NCI-H82 (cell line): ENCODE measurements at regions not wholly inside any gene's neighbourhood (a gene's known extent, or its start where the extent isn't known, plus 50 kb on each side); places are given as distances from the start of the nearest gene placed in this dataset.

Experiments used
- DNase-seq: peaks from one replicate; lab custom pipeline; 2025; lab: John Stamatoyannopoulos, UW

DNA sequence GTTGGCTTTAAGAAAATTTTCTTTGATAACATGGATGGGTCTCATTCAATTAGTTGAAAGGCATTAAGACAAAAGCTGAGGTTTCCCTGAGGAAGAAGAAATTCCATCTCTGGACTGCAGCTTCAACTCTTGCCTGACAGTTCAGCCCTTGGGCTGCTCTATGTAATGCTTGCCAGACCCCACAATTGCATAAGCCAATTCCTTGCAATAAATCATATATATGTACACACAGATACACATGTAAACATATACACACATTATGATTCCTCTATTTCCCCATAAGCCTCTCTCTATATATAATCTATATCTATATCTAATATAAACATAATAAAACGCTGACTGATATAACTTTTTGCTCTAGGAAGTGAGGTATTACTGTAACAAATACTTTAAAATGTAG, 301.5 kb upstream of the PRMT6 start:
- no peak for DNase-seq

DNA sequence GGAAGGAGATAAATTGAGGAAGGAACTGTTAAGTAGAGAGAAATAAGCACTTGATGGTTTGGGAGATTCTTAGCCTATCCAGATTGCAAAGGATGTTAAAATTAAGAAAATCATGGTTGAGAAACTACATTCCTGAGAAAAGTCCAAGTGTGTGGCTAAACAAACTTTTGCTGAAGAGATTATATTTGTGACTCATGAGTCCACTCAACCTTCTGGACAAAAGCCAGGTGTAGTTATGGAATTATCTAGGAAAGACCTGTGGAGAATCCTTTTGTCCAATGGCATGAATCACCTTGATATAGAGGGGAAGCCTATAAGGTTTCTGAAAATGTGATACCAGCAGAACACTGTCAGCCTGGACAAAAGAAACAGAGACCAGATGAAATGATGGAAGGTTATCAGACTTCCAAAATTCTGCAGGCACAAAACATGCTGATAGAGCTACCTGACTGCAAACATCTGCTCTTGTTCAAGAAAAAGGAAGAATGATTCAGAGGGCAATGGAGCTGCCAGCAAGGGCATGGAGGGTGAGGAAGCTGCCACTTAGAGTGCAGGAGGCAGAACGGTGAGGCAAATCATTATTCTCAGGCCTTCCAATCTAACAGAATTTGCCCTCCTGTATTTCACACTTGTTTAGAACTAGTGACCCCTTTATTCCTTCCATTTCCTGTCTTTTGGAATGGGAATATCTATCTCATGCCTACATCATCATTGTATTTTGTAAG, 300.6 kb upstream of the PRMT6 start:
- no peak for DNase-seq

DNA sequence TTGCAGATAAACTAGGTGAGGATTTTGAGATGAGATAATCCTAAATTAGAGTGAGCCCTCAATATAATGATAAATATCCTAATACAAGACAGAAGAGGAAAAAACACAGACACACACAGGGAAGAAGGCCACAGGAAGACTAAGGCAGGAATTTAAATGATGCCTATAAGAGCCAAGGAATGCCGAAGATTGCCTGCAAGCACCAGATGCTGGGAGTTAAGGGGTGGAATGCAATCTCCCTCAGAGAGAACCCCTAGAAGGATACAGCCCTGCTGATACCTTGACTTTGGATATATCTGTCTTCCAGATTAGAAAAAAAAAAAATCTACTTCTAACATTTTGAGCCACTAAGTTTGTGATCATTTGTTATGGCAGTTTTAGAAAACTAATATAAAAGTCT, 299.7 kb upstream of the PRMT6 start:
- no peak for DNase-seq

DNA sequence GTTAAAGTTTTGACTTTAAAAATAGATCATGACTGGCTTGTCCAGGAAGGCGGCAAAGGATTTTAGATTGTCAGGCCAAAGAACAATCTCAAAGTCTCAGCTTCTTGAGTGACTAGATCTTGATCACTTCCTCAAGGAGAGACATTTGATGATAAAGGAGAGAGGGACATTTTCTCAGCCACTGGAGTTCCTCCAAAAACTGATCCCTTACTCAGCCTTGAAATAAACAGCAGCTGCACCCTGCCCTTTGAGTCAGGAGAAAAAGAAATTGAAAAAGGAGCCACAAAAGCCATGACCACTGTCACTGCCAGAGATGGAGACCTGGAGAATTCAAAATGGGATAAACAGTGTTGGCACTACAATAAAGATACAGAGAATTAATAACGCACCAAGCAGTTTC, 288.4 kb upstream of the PRMT6 start:
- DNase-seq, result no peak

DNA sequence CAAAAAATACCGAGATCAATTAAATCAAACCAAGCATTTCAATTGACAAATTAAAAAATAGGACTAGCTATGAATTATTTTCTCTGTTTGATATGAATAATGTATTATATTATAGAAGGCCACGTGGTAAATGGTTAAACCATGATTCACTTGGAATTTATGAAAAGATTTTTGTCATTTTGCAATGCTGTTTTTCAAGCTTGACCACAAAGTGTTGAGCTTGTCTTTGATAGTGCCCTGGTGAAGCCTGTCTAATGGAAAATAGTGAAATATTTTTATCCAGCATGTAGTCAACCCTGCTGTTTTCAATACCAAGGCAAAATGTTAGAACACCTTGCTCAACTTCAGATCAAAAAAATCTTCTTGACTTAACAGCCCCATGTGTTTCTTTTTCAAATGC, 288.0 kb upstream of the PRMT6 start:
- DNase-seq, result no peak

DNA sequence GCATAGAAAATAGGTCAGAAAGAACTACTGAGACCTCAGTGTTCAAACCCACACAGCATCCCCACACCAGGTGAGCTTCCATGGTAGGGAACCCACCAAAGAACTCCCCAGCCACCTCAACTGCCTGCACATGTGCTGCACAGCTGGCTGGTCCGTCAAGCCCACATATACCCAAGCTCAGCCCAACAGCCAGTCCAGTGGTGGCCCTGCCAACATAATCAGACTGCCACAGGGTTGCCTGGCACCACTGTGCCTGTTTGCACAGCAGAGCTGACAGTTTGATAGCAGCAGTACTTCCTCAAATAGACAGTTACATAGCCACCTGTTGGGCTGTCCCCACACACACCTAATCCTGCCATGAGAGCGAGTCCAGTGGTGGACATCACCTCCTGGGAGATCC, 283.3 kb upstream of the PRMT6 start:
- DNase-seq, result no peak

DNA sequence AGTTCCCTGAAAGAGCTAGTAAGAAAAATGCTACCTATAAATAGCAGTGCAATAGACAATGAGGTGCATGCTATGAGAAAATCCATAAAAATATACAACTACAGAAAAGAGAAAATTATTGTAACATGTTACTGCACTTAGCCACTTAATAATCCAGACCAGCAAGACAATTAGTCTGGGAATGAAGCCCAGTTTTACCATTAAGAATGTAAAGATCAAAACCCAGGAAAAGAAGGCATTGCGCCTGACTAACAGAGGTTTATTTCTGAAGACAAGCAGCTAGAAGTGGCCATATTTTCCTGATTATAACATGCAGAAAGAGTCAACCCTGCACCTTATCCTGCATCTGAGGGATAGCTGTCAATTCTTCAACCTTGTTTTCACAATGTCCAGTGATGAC, 276.4 kb upstream of the PRMT6 start:
- no peak for DNase-seq

DNA sequence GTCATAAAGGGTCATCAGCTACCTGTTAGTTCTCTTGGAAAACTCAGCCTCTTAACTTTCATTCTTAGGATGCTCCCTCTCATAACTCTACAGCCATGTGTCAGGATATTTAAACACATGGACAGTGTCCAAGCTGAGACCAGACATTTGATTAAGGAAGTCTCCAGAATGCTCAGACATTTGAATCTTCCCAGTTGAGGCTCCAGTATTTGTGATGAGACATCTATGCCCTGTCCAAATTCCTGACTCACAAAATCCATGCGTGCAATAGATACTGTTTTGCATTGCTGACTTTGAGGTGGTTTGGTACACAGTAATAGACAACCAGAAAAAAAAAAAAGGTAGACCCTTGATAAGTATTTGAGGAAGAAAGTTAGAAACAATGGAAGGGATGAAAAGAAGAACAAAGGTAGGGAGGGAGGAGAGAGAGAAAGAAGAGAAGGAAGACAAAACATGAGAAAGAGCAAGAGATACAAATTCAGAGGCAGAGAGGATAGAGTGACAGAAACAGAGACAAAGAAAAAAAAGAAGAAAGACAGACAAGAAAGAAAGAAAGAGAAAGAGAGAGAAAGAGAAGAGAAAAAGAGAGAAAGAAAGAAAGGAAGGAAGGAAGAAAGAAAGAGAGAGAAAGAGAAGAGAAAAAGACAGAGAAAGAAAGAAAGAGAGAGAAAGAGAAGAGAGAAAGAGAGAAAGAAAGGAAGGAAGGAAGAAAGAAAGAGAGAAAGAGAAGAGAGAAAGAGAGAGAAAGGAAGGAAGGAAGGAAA, 275.5 kb upstream of the PRMT6 start:
- no peak for DNase-seq

DNA sequence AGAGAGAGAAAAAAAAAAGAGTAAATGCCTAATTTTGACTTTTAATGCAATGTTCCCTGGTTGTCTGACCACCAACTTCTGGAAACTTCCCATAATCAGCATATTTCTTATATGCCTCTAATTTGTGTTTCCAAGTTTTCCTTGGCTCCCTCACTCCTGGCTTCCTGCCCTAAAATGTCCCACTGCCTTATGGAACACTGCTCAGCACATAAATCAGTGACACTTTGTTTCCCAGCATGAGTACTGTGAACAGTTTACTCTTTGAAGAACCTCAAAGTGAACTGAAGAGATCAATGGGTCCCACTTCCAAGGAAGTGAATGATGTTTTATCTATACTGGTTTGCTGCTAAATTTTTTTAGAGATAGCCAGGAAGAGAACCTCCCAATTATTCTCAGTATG, 271.3 kb upstream of the PRMT6 start:
- no peak for DNase-seq

DNA sequence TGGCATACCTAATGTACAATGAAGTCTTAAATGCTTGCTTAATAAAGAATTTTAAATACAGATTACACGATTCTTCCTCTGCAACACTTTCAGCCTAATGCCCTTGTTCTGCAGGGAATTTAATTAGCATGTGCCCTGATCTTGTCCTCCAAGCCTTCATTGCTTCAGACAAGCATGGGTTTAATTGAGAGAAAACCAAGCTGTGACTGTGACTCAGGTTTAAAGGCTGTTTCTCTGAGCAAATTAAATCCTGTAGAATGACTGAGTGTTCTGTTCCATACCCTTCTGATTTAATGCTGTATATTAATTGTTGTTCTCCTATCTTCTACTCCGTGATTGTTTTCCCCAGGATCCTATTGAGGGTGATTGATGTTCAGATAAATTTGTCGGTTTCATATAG, 269.0 kb upstream of the PRMT6 start:
- DNase-seq, result peak; percentile 68

DNA sequence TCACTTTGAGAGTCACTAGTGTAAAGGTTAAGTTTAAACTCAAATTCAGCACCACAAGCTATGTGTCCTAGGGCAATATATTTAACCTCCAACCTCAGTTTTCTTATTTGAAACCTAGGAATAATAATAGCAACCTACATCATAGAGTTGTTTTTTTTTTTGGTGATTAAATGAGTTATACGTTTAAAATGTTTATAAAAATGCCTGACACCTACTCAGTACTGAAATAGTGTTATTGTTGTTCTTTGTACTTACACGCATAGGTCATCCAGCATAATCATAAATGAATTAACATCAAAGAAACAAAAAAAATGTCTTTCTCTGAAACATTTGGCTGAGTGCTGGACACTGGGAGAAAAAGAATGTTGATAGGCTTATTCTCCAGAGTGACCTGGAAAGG, 266.8 kb upstream of the PRMT6 start:
- DNase-seq, result no peak

DNA sequence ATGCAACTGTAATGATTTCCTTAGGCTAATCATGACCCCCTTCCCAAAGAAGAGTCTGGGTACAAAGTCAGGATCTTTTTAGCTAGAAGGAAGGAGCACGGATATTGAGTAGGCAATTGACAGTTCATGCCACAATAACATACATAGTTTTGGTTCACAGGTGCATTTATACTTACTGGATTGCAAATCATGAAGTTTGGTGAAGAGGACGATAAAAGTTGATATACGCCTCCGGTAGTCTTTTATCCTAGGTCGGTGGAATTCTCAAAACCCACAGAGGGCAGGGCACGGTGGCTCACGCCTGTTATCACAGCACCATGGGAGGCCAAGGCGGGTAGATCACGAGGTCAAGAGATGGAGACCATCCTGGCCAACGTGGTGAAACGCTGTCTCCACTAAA, 265.4 kb upstream of the PRMT6 start:
- no peak for DNase-seq

DNA sequence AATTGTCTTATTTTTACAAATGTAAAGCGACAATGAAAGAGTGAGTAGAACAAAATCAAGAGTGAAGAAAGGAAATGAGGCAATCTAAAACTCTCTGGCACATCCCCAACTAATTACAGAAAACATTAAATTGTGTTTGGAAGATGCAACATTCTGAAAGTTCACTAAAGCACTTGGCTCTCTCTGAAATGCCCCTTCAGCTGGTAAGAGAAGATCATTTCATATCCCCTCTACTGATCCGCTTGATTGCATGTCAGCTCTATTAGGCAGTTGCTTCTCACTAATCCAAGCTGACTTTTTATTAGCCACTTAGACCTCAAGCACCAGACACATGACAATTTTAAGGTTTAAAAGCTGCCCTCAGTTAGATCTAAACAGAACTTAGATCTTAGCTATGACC, 262.8 kb upstream of the PRMT6 start:
- peak; percentile 75 for DNase-seq

DNA sequence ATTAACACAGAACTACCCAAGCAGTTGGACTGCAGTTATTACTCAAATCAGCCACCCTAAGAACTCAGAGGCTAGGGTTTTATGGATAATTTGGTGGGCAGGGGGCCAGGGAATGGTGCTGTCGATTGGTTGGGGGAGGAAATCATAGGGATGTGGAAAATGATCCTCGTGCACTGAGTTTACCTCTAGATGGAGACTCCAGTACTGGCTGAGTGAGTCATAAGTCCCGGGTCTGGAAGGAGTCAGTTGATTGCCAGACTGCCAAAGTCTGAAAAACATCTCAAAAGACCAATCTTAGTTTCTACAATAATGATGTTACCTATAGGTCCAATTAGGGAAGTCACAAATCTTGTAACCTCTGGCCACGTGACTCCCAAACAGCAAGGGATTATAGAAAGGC, 257.5 kb upstream of the PRMT6 start:
- peak; percentile 54 for DNase-seq

DNA sequence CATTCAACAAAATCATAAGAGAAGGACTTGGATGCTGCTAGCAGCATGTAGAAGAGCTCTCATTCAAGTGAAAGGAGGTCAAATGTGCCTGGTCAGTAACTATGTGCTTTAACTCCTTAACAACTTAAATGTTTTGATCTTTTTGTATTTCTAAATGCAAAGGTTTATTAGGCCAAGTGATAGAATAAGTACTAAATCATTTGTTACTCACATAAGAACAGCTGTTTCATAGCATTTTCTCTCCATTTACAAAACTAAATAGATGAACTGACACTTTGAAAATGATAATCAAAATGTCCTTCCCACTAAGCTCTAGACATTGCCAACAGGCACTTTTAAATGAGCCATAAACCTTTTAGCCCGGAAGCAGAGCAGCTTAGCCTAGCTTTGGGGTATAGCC, 254.3 kb upstream of the PRMT6 start:
- DNase-seq, result no peak

DNA sequence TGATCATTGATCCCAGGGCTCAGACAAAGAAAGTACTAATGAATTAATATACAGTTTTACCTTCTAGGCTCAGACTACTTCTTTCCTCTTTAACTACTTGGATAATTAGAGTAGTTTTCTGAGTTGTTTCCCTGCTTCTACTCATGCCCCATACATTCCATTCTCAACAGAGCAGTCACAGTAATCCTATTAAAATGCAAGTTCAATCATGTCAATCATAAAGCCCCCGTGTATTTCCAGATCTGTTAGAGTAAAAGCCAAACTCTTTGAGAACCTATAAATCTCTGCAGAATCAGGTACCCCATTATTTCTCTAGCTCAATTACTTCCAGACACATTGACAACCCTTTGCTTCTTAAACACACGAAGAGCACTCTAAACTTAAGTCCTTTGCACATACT, 242.1 kb upstream of the PRMT6 start:
- DNase-seq, result peak; percentile 35

DNA sequence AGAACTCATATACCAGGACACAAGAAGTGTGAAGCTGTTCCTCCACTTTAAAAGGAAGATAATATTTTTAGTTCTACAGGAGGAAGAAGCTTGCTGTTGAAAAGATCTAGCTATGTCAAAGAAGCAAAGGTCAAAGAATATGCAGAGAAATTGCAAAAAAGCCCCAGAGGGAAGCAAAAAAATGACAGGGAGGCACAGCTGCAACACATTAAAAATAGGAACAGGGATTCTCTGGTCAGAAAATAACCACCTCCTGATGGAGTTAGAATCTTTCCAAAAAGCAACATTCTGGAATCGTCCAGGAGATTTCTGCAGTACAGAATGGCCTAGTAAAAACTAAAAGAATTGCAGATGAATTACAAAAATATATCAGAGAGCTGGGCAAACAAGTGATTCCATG, 238.9 kb upstream of the PRMT6 start:
- DNase-seq, result no peak

DNA sequence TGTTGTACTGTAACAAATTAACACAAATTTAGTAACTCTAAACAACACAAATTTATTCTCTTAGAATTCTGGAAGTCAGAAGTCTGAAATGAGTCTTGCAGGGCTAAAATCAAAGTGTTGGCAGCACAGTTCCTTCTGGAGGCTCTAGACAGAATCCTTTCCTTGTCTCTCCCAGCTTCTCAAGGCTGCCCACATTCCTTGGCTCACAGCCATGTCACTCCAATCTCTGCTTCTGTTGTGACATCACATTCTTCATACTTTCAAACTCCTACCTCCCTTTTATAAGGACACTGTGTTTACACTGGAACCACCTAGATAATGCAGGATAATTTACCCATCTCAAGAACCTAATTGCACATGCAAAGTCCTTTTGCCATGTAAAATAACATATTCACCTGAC, 225.0 kb upstream of the PRMT6 start:
- no peak for DNase-seq

DNA sequence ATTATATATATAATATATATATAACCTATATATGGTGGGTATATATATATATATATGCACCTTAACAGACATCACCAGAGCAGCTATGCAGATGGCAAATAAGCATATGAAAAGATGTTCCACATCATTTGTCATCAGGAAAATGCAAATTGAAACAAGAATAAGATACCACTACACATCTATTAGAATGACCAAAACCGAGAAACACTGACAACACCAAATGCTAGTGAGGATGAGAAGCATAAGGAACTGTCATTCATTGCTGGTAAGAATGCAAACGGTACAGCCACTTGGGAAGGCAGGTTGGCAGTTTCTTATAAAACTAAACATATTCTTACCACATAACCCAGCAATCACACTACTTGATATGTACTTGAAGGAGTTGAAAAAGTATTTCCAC, 219.8 kb upstream of the PRMT6 start:
- no peak for DNase-seq

DNA sequence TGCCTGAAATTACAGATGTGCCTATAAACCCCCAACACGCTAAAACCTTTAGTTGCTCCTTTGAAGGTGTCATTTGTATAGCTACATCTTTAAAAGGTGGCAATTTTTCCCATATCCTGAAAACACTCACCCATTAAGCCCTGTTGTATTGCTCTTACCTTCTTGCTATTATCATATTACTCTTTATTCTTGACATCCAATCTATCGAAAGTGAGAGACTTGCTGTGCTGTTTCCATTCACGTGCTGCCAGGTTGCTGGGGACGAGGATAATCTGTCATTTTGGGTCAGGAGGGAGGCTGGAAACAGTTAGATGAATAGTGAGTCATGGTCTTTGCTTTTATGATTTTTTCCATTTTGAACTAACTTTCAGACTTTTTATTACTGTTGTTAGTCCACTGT, 213.0 kb upstream of the PRMT6 start:
- DNase-seq, result no peak

DNA sequence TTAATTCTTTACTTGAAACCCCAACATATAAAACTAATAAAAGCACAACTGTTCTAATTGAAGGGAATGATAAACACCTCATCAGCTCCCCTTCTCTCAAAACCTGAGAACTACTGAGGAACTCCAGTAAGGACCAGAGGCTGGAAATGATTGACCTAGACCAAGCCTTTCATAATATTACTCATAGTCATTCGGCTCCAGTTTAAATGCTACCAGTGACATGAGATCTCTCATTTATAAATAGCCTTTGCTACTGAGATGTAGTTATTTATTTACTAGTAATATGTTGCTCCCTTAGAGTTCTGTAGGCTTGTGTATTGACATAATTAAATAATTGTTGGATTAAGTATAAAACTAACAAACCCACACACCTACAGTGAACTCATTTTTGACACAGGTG, 209.8 kb upstream of the PRMT6 start:
- no peak for DNase-seq

DNA sequence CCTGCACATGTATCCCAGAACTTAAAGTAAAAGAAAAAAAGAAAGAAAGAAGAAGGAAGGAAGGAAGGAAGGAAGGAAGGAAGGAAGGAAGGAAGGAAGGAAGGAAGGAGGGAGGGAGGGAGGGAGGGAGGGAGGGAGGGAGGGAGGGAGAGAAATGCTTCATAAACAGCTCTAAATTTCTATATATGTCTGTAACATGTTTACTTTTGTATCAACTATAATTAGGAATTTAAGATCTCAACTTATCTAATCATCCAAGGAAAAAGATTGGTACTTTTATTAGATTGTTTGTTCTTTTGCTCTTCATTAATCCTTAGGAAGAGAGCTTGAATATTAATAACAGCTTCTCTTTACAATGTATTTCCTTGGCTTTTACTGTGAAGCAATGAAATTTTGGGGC, 195.4 kb upstream of the PRMT6 start:
- no peak for DNase-seq

DNA sequence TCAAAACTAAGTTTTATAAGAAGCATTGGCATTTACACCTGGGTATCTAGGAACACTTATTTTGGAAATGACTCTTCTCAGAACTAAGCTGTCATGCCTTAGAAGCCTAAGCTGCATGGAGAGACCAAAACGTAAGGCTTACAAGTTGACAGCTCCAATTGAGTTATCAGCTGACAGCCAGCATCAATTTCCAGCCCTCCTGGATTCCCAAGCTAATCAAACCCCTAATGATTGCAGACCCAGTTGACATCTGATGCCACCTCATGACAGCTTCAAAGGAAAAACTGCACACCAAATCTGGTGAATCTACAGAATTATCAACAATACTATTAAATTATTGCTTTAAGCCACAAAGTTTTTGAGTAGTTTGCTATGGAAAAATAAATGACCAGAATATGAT, 187.6 kb upstream of the PRMT6 start:
- DNase-seq, result no peak

DNA sequence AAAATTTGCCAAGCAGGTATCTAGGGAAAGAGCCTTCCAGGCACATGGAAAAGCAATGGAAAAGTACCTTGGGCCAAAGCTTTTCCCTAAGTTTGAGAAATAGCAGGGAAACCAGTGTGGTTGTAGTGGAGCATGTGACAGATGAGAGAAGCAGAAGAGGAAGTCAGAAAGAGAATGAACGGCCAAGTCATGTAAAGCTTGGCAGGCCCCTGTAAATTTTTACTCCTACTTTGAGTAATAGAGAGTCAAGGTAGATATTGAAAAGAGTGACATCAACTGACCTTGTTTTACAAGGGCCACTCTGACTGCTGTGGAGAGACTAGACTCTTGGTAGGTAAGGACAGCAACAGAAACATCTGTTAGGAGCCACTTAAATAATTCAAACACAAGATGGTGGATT, 180.9 kb upstream of the PRMT6 start:
- DNase-seq, result no peak
